GM11168 (cell line): ENCODE measurements at regions not wholly inside any gene's neighbourhood (a gene's known extent, or its start where the extent isn't known, plus 50 kb on each side); places are given as distances from the start of the nearest gene placed in this dataset.
"Not testable (repeated sequence)": the region's sequence is repeated elsewhere in the genome, so short reads cannot be mapped to it uniquely, and the experiment has no call there.

Experiments used
- in situ Hi-C: fragments of 300-500 bp; cut with MboI; formaldehyde crosslinking; loops from one replicate; pipeline ENCODE4 v1.12.0; 2022; ENCODE audit warnings: low sequenced_read_pairs; ENCODE audit not compliant: unreplicated experiment

- in situ Hi-C loops, result no loop called here
Measured at GRCh38 chr7:81209059-81209458, 290.2 kb upstream of the SEMA3C start.

- in situ Hi-C loops, result no loop called here
Measured at GRCh38 chr7:81207801-81208200, 288.9 kb upstream of the SEMA3C start.

- in situ Hi-C loops, result no loop called here
Measured at GRCh38 chr7:81206667-81207360, 288.0 kb upstream of the SEMA3C start.

GRCh38 chr7:81206217-81206616 lies 287.4 kb upstream of the SEMA3C start:
- in situ Hi-C loops, result no loop called here

GRCh38 chr7:81201188-81201587 lies 282.3 kb upstream of the SEMA3C start:
- in situ Hi-C loops, result no loop called here

- in situ Hi-C loops, result no loop called here
Measured at GRCh38 chr7:81198766-81199165, 279.9 kb upstream of the SEMA3C start.

- in situ Hi-C loops, result no loop called here
Measured at GRCh38 chr7:81197266-81197665, 278.4 kb upstream of the SEMA3C start.

GRCh38 chr7:81195033-81195432 lies 276.2 kb upstream of the SEMA3C start:
- in situ Hi-C loops, result no loop called here

GRCh38 chr7:81190997-81191768 lies 272.3 kb upstream of the SEMA3C start:
- in situ Hi-C loops, result no loop called here

GRCh38 chr7:81187753-81188152 lies 268.9 kb upstream of the SEMA3C start:
- in situ Hi-C loops, result no loop called here

GRCh38 chr7:81186691-81187090 lies 267.8 kb upstream of the SEMA3C start:
- in situ Hi-C loops, result no loop called here

GRCh38 chr7:81185072-81185471 lies 266.2 kb upstream of the SEMA3C start:
- in situ Hi-C loops, result no loop called here

- in situ Hi-C loops, result no loop called here
Measured at GRCh38 chr7:81183326-81183725, 264.5 kb upstream of the SEMA3C start.

GRCh38 chr7:81182056-81182455 lies 263.2 kb upstream of the SEMA3C start:
- in situ Hi-C loops, result not testable (repeated sequence)

- in situ Hi-C loops, result no loop called here
Measured at GRCh38 chr7:81181066-81181465, 262.2 kb upstream of the SEMA3C start.

- in situ Hi-C loops, result no loop called here
Measured at GRCh38 chr7:81180573-81180972, 261.7 kb upstream of the SEMA3C start.

GRCh38 chr7:81175275-81175940 lies 256.6 kb upstream of the SEMA3C start:
- in situ Hi-C loops, result no loop called here

- in situ Hi-C loops, result no loop called here
Measured at GRCh38 chr7:81173766-81174281, 255.0 kb upstream of the SEMA3C start.

- in situ Hi-C loops, result no loop called here
Measured at GRCh38 chr7:81170291-81170690, 251.4 kb upstream of the SEMA3C start.

GRCh38 chr7:81167934-81168333 lies 249.1 kb upstream of the SEMA3C start:
- in situ Hi-C loops, result no loop called here

GRCh38 chr7:81165070-81165469 lies 246.2 kb upstream of the SEMA3C start:
- in situ Hi-C loops, result no loop called here
